GM04504 (cell line): ENCODE measurements at regions not wholly inside any gene's neighbourhood (a gene's known extent, or its start where the extent isn't known, plus 50 kb on each side); places are given as distances from the start of the nearest gene placed in this dataset.
"Not testable (repeated sequence)": the region's sequence is repeated elsewhere in the genome, so short reads cannot be mapped to it uniquely, and the experiment has no call there.

Experiments used
- DNase-seq: peaks from one replicate; pipeline ENCODE4 v3.0.0-alpha.2; 2012; ENCODE audit warnings: low read depth

- no peak for DNase-seq
Observed at GRCh38 chr2:122011493-122012270, 256.2 kb downstream of the TSN start.

- no peak for DNase-seq
Observed at GRCh38 chr2:122018736-122019135, 263.3 kb downstream of the TSN start.

- no peak for DNase-seq
Observed at GRCh38 chr2:122019724-122020123, 264.3 kb downstream of the TSN start.

- DNase-seq, result no peak
Observed at GRCh38 chr2:122020377-122020776, 264.9 kb downstream of the TSN start.

GRCh38 chr2:122021941-122022340 is 266.5 kb downstream of the TSN start:
- no peak for DNase-seq

- DNase-seq, result no peak
Observed at GRCh38 chr2:122022531-122022930, 267.1 kb downstream of the TSN start.

GRCh38 chr2:122023059-122023864 is 267.8 kb downstream of the TSN start:
- no peak for DNase-seq

GRCh38 chr2:122027510-122028217 is 272.2 kb downstream of the TSN start:
- no peak for DNase-seq

GRCh38 chr2:122028371-122029100 is 273.1 kb downstream of the TSN start:
- peak; percentile 24 for DNase-seq

GRCh38 chr2:122029456-122029855 is 274.0 kb downstream of the TSN start:
- no peak for DNase-seq

- no peak for DNase-seq
Observed at GRCh38 chr2:122029945-122030344, 274.5 kb downstream of the TSN start.

- no peak for DNase-seq
Observed at GRCh38 chr2:122031544-122032263, 276.3 kb downstream of the TSN start.

- DNase-seq, result no peak
Observed at GRCh38 chr2:122032264-122032645, 276.8 kb downstream of the TSN start.

GRCh38 chr2:122033778-122034177 is 278.3 kb downstream of the TSN start:
- no peak for DNase-seq

- no peak for DNase-seq
Observed at GRCh38 chr2:122034344-122034743, 278.9 kb downstream of the TSN start.

GRCh38 chr2:122034777-122035176 is 279.3 kb downstream of the TSN start:
- no peak for DNase-seq

GRCh38 chr2:122038816-122039215 is 283.4 kb downstream of the TSN start:
- DNase-seq, result not testable (repeated sequence)

- no peak for DNase-seq
Observed at GRCh38 chr2:122041455-122041854, 286.0 kb downstream of the TSN start.

GRCh38 chr2:122051659-122052058 is 296.2 kb downstream of the TSN start:
- not testable (repeated sequence) for DNase-seq

- DNase-seq, result no peak
Observed at GRCh38 chr2:122055521-122055931, 300.1 kb downstream of the TSN start.

- no peak for DNase-seq
Observed at GRCh38 chr2:122056853-122057252, 301.4 kb downstream of the TSN start.
